ENCODE measurements at regions not wholly inside any gene's neighbourhood (a gene's known extent, or its start where the extent isn't known, plus 50 kb on each side); places are given as distances from the start of the nearest gene placed in this dataset.

GRCh38 chr5:38657020-38657419 lies 100.6 kb upstream of the LIFR start:
- TF ChIP-seq CTCF (IDR thresholded peaks at IDR 0.05; ENCODE audit: low read length) (no peak), EZH2 (IDR thresholded peaks at IDR 0.05; ENCODE audit: borderline replicate concordance, low read length) (no peak)

Data from OCI-LY1 (cell line).